ENCODE measurements at regions not wholly inside any gene's neighbourhood (a gene's known extent, or its start where the extent isn't known, plus 50 kb on each side); places are given as distances from the start of the nearest gene placed in this dataset.
A peak's percentile ranks its signal among the peaks of the same experiment; 100 is the strongest.
"Not testable (repeated sequence)": the region's sequence is repeated elsewhere in the genome, so short reads cannot be mapped to it uniquely, and the experiment has no call there.

DNA sequence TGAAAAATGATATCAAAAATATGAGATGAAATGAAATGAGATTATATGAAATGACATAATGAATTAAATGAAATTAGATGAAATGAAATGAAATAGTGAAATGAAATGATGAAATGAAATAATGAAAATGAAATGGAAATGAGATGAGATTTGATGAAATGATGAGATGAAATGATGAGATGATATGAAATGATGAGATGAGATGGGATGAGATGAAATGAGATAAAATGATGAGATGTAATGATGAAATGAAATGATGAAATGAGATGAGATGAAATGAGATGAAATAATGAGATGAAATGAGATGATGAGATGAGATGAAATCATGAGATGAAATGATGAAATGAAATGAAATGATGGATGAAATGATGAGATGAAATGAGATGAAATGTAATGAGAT lies 233.9 kb downstream of the PPIAL4F start:
- not testable (repeated sequence) for DNase-seq (ENCODE audit: low spot score in 2 of 2); H3K4me1 Mint-ChIP-seq; H3K36me3 Mint-ChIP-seq; H3K27me3 Mint-ChIP-seq; H3K4me3 Mint-ChIP-seq; H3K9me3 Mint-ChIP-seq; ATAC-seq (ENCODE audit: low read depth)
- H3K27ac Mint-ChIP-seq, result peak overlapping the region; percentile 7
